IMR-90 (cell line): ENCODE measurements at regions not wholly inside any gene's neighbourhood (a gene's known extent, or its start where the extent isn't known, plus 50 kb on each side); places are given as distances from the start of the nearest gene placed in this dataset.

ENCODE experiments used
- ATAC-seq: fragments of 200-7000 bp; cut with Tn5 transposase; 2 replicates; pipeline ENCODE4 v1.9.1; 2020; ENCODE audit warnings: low read depth, mild to moderate bottlenecking, moderate library complexity
- BruUV-seq: library from RNA; stranded (reverse); fragments of 400-500 nt; replicated peaks from 2 replicates; lab custom pipeline; 2021; lab: Mats Ljungman, UMichigan
- CTCF ChIA-PET: fragments of 300-600 bp; formaldehyde crosslinking; extraction: SDS; loops from one replicate; lab custom pipeline; 2021; ENCODE audit warnings: antibody characterized with exemption; lab: Yijun Ruan, JAX
- POLR2A ChIA-PET: fragments of 300-600 bp; sonication (Branson Sonifier 250); formaldehyde crosslinking; loops from one replicate; lab custom pipeline; 2022; ENCODE audit warnings: antibody characterized with exemption; ENCODE audit not compliant: unreplicated experiment; lab: Charles Lee
- DNase-seq: peaks from one replicate; pipeline ENCODE4 v3.0.0; 2013
- H2AFZ ChIP-seq: replicated peaks from 2 replicates; pipeline ENCODE3; 2013; ENCODE audit warnings: low read length, mild to moderate bottlenecking; ENCODE audit not compliant: poor library complexity
- H2AK5ac ChIP-seq: 2 replicates; pipeline ENCODE4 v1.6.1; 2013; ENCODE audit warnings: low read depth, low read length, inconsistent platforms
- H2AK9ac ChIP-seq: replicated peaks from 2 replicates; pipeline ENCODE3; 2013; ENCODE audit warnings: mild to moderate bottlenecking, low read depth, low read length, moderate library complexity; ENCODE audit not compliant: poor library complexity
- H2BK120ac ChIP-seq: 2 replicates; pipeline ENCODE4 v1.6.1; 2013; ENCODE audit warnings: low read depth, low read length, inconsistent platforms
- H2BK15ac ChIP-seq: 3 replicates; pipeline ENCODE4 v1.6.1; 2013; ENCODE audit warnings: low read depth, low read length, inconsistent platforms
- H2BK20ac ChIP-seq: 2 replicates; pipeline ENCODE4 v1.6.1; 2013; ENCODE audit warnings: low read depth, mild to moderate bottlenecking, inconsistent platforms, low read length, moderate library complexity
- H2BK5ac ChIP-seq: 2 replicates; pipeline ENCODE4 v1.6.1; 2013; ENCODE audit warnings: mild to moderate bottlenecking, low read depth, low read length, inconsistent platforms; ENCODE audit not compliant: poor library complexity, severe bottlenecking
- H3K14ac ChIP-seq: replicated peaks from 2 replicates; pipeline ENCODE4 v1.6.1; 2013; ENCODE audit warnings: low read depth, low read length, inconsistent platforms
- H3K18ac ChIP-seq: 2 replicates; pipeline ENCODE4 v1.6.1; 2013; ENCODE audit warnings: low read depth, low read length, control low read depth
- H3K23ac ChIP-seq: 2 replicates; pipeline ENCODE4 v1.6.1; 2013; ENCODE audit warnings: low read depth, low read length, inconsistent platforms
- H3K27ac ChIP-seq: 2 replicates; pipeline ENCODE4 v1.5.1; 2013; ENCODE audit warnings: mild to moderate bottlenecking, control low read depth, low read length; ENCODE audit not compliant: insufficient read depth
- H3K27me3 ChIP-seq: 2 replicates; pipeline ENCODE4 v1.6.1; 2013; ENCODE audit warnings: low read length; ENCODE audit not compliant: control insufficient read depth, insufficient read depth
- H3K36me3 ChIP-seq: 2 replicates; pipeline ENCODE4 v1.6.1; 2013; ENCODE audit warnings: low read length, mixed read lengths; ENCODE audit not compliant: control insufficient read depth, insufficient read depth
- H3K4ac ChIP-seq: 2 replicates; pipeline ENCODE4 v1.6.1; 2013; ENCODE audit warnings: low read depth, low read length, inconsistent platforms
- H3K4me1 ChIP-seq: 2 replicates; pipeline ENCODE4 v1.6.1; 2013; ENCODE audit warnings: low read length, mixed read lengths; ENCODE audit not compliant: control insufficient read depth, insufficient read depth
- H3K4me2 ChIP-seq: 2 replicates; pipeline ENCODE4 v1.6.1; 2013; ENCODE audit warnings: low read depth, mild to moderate bottlenecking, control low read depth, low read length, moderate library complexity
- H3K4me3 ChIP-seq: 2 replicates; pipeline ENCODE4 v1.5.1; 2013; ENCODE audit warnings: low read depth, mild to moderate bottlenecking, control low read depth, low read length, moderate library complexity; ENCODE audit not compliant: insufficient read depth
- H3K56ac ChIP-seq: 2 replicates; pipeline ENCODE4 v1.6.1; 2013; ENCODE audit warnings: low read length, inconsistent platforms; ENCODE audit not compliant: insufficient read depth; ENCODE audit errors: extremely low read depth
- H3K79me1 ChIP-seq, 2 experiments: 2 replicates each; pipeline ENCODE4 v1.6.1; 2013; ENCODE audit warnings: low read length in 2 of 2, inconsistent platforms in 1 of 2, low read depth in 1 of 2
- H3K9ac ChIP-seq: 2 replicates; pipeline ENCODE4 v1.6.1; 2013; ENCODE audit warnings: low read depth, low read length, control low read depth
- H3K9me1 ChIP-seq: 2 replicates; pipeline ENCODE4 v1.6.1; 2013; ENCODE audit warnings: low read length, inconsistent platforms; ENCODE audit not compliant: insufficient read depth
- H3K9me3 ChIP-seq: 2 replicates; pipeline ENCODE4 v1.6.1; 2013; ENCODE audit warnings: low read length; ENCODE audit not compliant: control insufficient read depth, insufficient read depth
- H4K20me1 ChIP-seq: 2 replicates; pipeline ENCODE4 v1.6.1; 2013; ENCODE audit warnings: low read length, inconsistent platforms; ENCODE audit not compliant: insufficient read depth
- H4K5ac ChIP-seq: 2 replicates; pipeline ENCODE4 v1.6.1; 2013; ENCODE audit warnings: mild to moderate bottlenecking, low read depth, low read length, control low read depth
- H4K8ac ChIP-seq, 2 experiments: 2 replicates each; pipeline ENCODE4 v1.6.1; 2013; ENCODE audit warnings: low read depth in 2 of 2, low read length in 2 of 2, control low read depth in 1 of 2, inconsistent platforms in 1 of 2
- H4K91ac ChIP-seq: 2 replicates; pipeline ENCODE4 v1.6.1; 2013; ENCODE audit warnings: low read depth, low read length, inconsistent platforms; ENCODE audit not compliant: insufficient read depth
- MAZ ChIP-seq: IDR thresholded peaks from 2 replicates; pipeline ENCODE4 v1.6.1; 2012; ENCODE audit warnings: low read depth, mild to moderate bottlenecking, low read length, improper control_type of control experiment, moderate library complexity, borderline replicate concordance
- RAD21 ChIP-seq: IDR thresholded peaks from 2 replicates; pipeline ENCODE4 v1.6.1; 2012; ENCODE audit warnings: low read length, improper control_type of control experiment
- WGBS, 2 experiments: methylation state at CpG; one replicate each; pipeline versions ENCODE4 v1.1.5 to v1.1.7; 2013; ENCODE audit warnings: missing lambda C conversion rate in 2 of 2; ENCODE audit not compliant: insufficient read length in 1 of 2; ENCODE audit errors: extremely low coverage in 2 of 2; 5-methylcytosine and 5-hydroxymethylcytosine counted together
- dilution Hi-C: fragments of 300-500 bp; cut with HindIII; formaldehyde crosslinking; loops from one replicate; pipeline ENCODE4 v1.14.3; 2018; ENCODE audit warnings: low sequenced_read_pairs; ENCODE audit not compliant: unreplicated experiment
- in situ Hi-C: fragments of 300-500 bp; cut with MboI; formaldehyde crosslinking; loops from 3 replicates; pipeline ENCODE4 v1.14.3; 2019; ENCODE audit warnings: low sequenced_read_pairs, inconsistent platforms, mixed read lengths
- intact Hi-C: fragments of 100-400 bp; cut with micrococcal nuclease; formaldehyde crosslinking; loops from 2 replicates; pipeline ENCODE4 v1.10.0; 2022

DNA sequence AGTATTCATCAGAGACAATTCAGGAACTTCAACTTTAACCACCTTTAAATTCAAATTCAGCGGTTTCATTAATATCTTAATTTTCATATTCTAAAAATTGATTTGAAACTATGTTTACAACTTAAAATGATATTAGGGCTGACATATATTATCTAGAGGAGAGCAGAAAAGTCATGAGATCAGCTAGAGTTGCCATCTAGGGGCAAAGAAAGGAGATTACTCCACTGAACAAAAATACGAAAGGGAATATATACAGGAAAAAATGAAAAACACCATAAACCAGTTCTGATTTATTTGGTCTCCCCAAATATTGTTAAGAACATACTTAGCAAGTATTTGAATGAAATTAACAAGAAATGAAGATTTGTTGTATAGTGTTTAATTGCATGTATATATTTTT lies 946.3 kb downstream of the DTWD2 start:
- H4K91ac ChIP-seq = no peak overlapping the region
- no peak overlapping the region for H2BK5ac ChIP-seq
- no peak overlapping the region for H3K9ac ChIP-seq
- no TSS peak for BruUV-seq
- H4K8ac ChIP-seq = no peak overlapping the region
- no peak overlapping the region for H3K14ac ChIP-seq
- peak; percentile 12; the same call in 1 of the 2 replicates for TF ChIP-seq RAD21
- TF ChIP-seq MAZ = no peak
- dilution Hi-C loops (no loop called here), in situ Hi-C loops (no loop called here), intact Hi-C loops (loop anchor here (1.0 to 10.0 kb wide), 3 partner anchors 217 to 527 kb away; no protein-coding TSS in a partner anchor)
- no peak overlapping the region for H2BK15ac ChIP-seq
- WGBS, 2 experiments = no CpG with 5 or more reads among the region's 2 CpGs
- H3K4ac ChIP-seq = no peak overlapping the region
- no peak overlapping the region for H2AK9ac ChIP-seq
- no peaks in the 10 kb centered on the region for H3K9me1 ChIP-seq
- H3K18ac ChIP-seq = no peak overlapping the region
- POLR2A ChIA-PET = no interaction called here
- H2BK120ac ChIP-seq = no peak overlapping the region
- H3K4me1 ChIP-seq = no peaks in the 10 kb centered on the region
- no peak overlapping the region for H4K5ac ChIP-seq
- H3K27ac ChIP-seq = no peak overlapping the region
- H2AK5ac ChIP-seq = no peak overlapping the region
- no peak overlapping the region for H3K23ac ChIP-seq
- H3K9me3 ChIP-seq = no peaks in the 10 kb centered on the region
- H3K4me2 ChIP-seq = no peak overlapping the region
- H3K79me1 ChIP-seq = no peaks in the 10 kb centered on the region
- DNase-seq = no peak
- H3K27me3 ChIP-seq = no peaks in the 10 kb centered on the region
- H3K56ac ChIP-seq = no peak overlapping the region
- no peaks in the 10 kb centered on the region for H3K36me3 ChIP-seq
- no peak for ATAC-seq
- no peak overlapping the region for H2BK20ac ChIP-seq
- H4K20me1 ChIP-seq = no peaks in the 10 kb centered on the region
- CTCF ChIA-PET = interaction anchor here (0.9 kb wide), 1 partner anchor 30 kb away, joined by 3 read pairs; no protein-coding TSS in a partner anchor
- H2AFZ ChIP-seq = no peak overlapping the region
- no peak overlapping the region for H3K4me3 ChIP-seq
